GM04503 (cell line): ENCODE measurements at regions not wholly inside any gene's neighbourhood (a gene's known extent, or its start where the extent isn't known, plus 50 kb on each side); places are given as distances from the start of the nearest gene placed in this dataset.
A peak's percentile ranks its signal among the peaks of the same experiment; 100 is the strongest.
"Not testable (repeated sequence)": the region's sequence is repeated elsewhere in the genome, so short reads cannot be mapped to it uniquely, and the experiment has no call there.

Source experiments
- DNase-seq: peaks from one replicate; pipeline ENCODE4 v3.0.0-alpha.2; 2012; ENCODE audit warnings: low read depth

GRCh38 chr1:115534106-115534505 lies 107.7 kb upstream of the VANGL1 start:
- no peak for DNase-seq

GRCh38 chr1:115531631-115532264 lies 110.0 kb upstream of the VANGL1 start:
- no peak for DNase-seq

GRCh38 chr1:115530407-115530806 lies 111.4 kb upstream of the VANGL1 start:
- DNase-seq = peak; percentile 68

GRCh38 chr1:115529216-115529897 lies 112.4 kb upstream of the VANGL1 start:
- no peak for DNase-seq

GRCh38 chr1:115528336-115528735 lies 113.4 kb upstream of the VANGL1 start:
- not testable (repeated sequence) for DNase-seq

- no peak for DNase-seq
Observed at GRCh38 chr1:115527746-115528145, 114.0 kb upstream of the VANGL1 start.

GRCh38 chr1:115526900-115527299 lies 114.9 kb upstream of the VANGL1 start:
- no peak for DNase-seq

- no peak for DNase-seq
Observed at GRCh38 chr1:115524236-115524635, 117.5 kb upstream of the VANGL1 start.

- no peak for DNase-seq
Observed at GRCh38 chr1:115522386-115522785, 119.4 kb upstream of the VANGL1 start.

- DNase-seq = no peak
Observed at GRCh38 chr1:115515270-115515669, 126.5 kb upstream of the VANGL1 start.

GRCh38 chr1:115510226-115510625 lies 131.5 kb upstream of the VANGL1 start:
- not testable (repeated sequence) for DNase-seq

GRCh38 chr1:115507901-115508300 lies 133.9 kb upstream of the VANGL1 start:
- DNase-seq = no peak

GRCh38 chr1:115506924-115507589 lies 134.7 kb upstream of the VANGL1 start:
- no peak for DNase-seq

GRCh38 chr1:115506518-115506917 lies 135.3 kb upstream of the VANGL1 start:
- no peak for DNase-seq

GRCh38 chr1:115505148-115505571 lies 136.6 kb upstream of the VANGL1 start:
- DNase-seq = peak; percentile 80

GRCh38 chr1:115502183-115502582 lies 139.6 kb upstream of the VANGL1 start:
- DNase-seq = not testable (repeated sequence)

- no peak for DNase-seq
Observed at GRCh38 chr1:115501476-115501875, 140.3 kb upstream of the VANGL1 start.

- no peak for DNase-seq
Observed at GRCh38 chr1:115499253-115499652, 142.5 kb upstream of the VANGL1 start.

- DNase-seq = no peak
Observed at GRCh38 chr1:115496904-115497527, 144.8 kb upstream of the VANGL1 start.

- DNase-seq = no peak
Observed at GRCh38 chr1:115495625-115496024, 146.1 kb upstream of the VANGL1 start.

- DNase-seq = no peak
Observed at GRCh38 chr1:115495111-115495510, 146.7 kb upstream of the VANGL1 start.

- DNase-seq = no peak
Observed at GRCh38 chr1:115493834-115494233, 147.9 kb upstream of the VANGL1 start.

GRCh38 chr1:115492880-115493279 lies 148.9 kb upstream of the VANGL1 start:
- no peak for DNase-seq
